Cerebellar cortex (tissue), 1 donor: ENCODE measurements at regions not wholly inside any gene's neighbourhood (a gene's known extent, or its start where the extent isn't known, plus 50 kb on each side); places are given as distances from the start of the nearest gene placed in this dataset.
"Not testable (repeated sequence)": the region's sequence is repeated elsewhere in the genome, so short reads cannot be mapped to it uniquely, and the experiment has no call there.

Source experiments
- DNase-seq: peaks from one replicate; pipeline ENCODE4 v3.0.0-alpha.2; 2015; ENCODE audit warnings: low spot score

DNA sequence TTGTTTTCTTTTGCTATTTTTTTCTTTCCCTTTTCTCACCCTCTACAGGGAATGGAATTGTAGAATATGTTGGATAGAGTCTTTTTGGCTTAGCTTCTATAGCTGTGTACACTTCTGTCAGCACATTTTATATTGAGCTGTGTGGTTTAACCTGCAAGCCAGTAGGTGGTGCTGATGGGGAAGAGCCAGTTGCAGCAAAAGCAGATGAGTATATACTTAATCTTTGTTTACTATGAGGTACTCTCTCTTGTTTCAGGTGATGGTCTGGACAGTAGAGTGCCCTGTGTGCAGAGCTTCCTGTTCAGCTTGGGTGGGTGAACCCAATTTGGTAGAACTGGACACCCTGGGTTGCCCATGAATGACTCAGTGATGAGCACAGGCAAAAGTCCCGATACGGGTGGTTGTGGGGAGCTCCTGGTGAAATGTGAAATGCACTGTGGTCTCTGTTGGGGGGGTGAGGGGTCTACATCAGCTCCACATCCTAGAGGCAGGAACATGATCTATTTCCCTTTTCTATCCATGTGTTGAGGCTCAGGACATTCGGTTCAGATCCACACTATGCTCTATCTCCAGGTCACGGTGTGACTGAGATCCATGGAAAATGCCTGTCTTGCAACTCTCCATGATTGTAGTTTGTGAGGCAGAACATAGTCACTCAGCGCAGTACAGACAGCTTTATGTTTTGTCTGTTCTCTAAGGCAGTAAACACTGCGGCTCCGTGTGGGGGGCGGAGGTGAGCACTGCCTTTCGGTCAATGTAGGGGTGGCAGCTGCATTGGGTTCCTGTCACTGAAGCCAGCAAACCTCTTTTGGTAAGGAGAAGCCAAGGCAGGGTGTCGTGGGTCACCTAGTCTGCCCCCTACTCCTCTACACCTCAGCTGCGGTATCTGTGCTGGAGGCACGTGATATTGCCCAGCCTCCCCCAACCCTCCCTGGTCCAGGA, 353.2 kb downstream of the PRR16 start:
- DNase-seq: no peak

DNA sequence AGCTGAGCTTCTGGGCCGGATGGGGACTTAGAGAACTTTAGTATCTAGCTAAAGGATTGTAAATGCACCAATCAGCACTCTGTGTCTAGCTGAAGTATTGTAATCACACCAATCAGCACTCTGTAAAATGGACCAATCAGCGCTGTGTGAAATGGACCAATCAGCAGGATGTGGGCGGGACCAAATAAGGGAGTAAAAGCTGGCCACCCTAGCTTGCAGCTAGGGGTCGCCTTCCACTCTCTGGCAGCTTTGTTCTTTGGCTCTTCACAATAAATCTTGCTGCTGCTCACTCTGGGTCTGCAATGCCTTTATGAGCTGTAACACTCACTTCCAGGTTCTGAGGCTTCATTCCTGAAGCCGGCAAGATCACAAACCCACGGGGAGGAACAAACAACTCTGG, 354.0 kb downstream of the PRR16 start:
- no peak for DNase-seq

DNA sequence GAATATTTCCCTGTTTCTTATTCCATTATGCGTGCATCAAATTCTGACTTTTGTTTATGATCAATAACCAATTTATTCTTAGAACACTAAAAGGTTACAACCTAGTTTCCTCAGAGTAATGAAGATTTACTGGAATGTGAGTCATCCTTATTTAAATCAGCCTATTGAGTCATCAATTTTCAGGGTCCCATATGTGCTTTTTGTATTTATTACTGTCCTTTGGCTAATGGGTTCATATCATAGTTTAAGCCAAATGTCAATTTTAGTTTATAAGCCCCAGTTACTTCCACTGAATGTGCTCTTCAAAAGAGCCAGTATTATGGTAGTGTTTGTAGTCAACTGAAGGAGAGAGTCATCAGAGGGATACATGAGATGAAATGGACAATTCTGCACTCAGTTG, 359.2 kb downstream of the PRR16 start:
- no peak for DNase-seq

DNA sequence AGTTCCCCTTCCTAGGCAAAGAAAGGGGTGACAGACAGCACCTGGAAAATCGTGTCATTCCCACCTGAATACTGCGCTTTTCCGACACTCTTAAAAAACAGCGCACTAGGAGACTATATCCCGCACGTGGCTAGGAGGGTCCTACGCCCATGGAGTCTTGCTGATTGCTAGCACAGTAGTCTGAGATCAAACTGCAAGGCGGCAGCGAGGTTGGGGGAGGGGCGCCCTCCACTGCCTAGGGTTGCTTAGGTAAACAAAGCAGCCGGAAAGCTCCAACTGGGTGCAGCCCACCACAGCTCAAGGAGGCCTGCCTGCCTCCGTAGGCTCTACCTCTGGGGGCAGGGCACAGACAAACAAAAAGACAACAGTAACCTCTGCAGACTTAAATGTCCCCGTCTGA, 367.5 kb downstream of the PRR16 start:
- DNase-seq: not testable (repeated sequence)

DNA sequence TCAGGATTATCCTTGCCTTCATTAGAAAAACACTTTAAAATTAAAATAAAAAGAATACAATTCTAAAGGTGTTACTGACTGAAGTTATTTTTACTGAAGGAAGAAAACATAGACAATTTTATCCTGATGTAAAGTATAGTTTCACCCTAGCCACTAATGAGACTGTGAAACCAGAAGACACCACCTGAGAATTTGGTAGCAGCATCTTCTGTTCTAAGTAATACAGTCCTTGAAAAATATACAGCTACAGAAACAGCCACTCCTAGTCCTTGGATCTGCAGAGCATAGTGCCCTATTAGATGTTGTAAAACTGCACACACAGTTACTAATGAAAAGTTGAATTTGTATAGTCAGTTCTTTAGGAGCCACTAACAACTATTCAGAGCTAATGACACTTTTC, 377.7 kb downstream of the PRR16 start:
- no peak for DNase-seq

DNA sequence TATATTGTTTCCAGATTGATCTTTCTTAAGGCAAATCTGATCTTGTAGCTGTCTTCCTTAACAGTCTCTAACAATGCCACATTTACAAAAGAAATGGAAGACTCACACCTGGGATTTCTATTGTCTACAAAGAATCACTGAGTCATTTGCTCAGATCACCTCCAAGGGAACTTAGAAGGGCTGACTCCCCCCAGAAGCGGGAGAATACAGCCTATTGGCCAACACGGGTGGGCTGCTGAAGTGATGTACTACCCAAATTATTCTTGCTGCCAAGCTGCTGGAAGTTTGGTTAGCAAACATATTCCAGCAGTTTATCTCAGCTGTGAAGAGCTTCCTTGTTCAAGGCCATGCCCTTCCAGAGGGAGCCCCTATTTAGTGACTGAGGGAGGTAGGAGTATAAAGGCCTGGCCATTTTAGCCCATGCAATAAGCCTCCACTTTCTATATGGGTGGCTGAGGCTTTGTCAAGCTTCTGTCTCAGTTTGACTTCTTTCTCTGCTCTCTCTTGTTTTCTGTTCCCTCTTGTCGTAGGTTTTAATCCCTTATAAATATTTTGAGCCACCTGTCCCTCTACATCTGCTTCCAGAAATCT, 379.4 kb downstream of the PRR16 start:
- DNase-seq: no peak

DNA sequence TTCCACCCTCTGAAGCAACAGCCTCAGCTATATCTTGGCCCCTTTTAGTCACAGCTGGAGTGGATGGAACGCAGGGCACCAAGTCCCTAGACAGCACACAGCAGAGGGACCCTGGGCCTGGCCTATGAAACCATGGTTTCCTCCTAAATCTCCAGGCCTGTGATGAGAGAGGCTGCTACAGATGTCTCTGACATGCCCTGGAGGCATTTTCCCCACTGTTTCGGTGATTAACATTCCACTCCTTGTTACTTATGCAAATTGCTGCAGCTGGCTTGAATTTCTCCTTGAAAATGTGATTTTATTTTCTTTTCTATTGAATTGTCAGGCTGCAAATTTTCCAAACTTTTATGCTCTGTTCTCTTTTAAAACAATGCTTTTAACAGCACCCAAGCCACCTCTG, 384.8 kb downstream of the PRR16 start:
- no peak for DNase-seq

DNA sequence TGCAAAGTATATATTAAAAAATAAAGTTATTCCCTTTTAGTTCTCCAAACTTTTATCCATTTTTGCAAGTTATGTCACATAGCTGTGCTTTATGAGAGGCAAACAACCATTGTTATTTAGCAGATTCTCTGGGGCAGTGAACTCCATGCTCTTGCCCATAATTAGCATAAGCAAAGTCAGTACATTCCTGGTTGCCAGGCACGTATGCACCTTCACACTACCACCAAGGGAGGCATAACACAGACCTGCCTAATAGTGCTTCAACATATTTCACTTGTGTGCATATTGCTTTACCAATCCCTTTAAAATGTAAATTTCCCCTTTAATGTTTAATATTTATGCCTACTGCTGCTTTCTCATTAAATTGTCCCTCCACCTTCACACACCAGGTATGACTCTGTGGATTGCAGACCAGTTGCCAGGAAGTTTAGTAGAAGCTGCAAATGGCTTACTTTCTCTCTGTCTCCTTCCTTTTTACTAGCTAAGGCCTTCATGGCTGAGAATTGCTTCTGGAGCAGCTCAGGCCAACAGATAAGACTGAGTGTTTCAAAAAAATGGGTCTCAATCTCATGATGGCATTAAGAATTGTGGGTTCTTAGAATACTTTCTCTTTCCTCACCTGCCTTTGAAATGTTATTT, 388.2 kb downstream of the PRR16 start:
- no peak for DNase-seq

DNA sequence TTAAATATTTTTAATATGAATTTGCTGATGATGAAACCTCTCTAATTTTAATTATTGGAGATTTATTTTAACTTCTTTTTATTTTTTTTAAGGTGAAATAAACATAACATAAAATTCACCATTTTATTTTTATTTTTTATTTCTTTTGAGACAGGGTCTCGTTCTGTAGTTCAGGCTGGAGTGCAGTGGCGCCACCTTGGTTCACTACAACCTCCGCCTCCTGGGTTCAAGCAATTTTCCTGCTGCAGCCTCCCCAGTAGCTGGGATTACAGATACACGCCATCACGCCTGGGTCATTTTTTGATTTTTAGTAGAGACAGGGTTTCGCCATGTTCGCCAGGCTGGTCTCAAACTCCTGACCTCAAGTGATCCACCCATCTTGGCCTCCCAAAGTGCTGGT, 402.9 kb downstream of the PRR16 start:
- no peak for DNase-seq

DNA sequence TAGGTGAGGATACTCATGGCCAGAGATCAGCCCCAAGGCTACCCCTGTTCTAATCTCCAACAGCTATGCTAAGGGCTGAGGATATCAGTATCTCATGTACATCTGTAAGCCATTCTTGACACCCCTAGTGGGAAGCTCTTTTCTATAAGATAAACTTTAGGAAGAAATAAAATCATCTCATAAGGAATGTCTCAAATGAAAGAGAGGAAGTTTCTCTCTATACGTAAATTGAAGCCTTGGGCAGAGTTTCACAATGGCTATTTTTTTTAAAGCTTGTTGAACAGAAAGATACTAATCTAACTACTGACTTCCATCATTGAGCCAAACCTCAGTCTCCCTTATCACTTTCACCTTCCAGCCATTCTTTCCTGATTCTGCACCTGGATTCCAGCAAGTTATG, 405.7 kb downstream of the PRR16 start:
- DNase-seq: no peak

DNA sequence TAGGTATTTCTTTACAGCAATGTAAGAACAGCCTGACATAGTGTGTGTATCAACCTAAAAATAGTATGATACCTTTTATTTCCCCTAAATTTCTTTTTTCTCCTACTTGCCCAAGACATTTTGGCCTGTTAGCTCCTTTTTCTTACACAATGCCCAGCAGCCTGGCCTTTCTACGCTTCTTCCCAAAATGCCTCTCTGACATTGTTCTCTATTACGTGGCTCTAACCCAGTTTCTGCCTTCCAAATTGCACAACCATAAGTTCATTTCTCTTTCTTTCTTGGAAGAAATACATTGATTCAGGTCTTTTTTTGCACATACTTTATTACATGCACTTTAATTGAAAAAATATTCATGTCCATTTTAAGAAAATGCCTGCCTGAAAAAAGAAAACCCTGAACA, 408.2 kb downstream of the PRR16 start:
- DNase-seq: no peak

DNA sequence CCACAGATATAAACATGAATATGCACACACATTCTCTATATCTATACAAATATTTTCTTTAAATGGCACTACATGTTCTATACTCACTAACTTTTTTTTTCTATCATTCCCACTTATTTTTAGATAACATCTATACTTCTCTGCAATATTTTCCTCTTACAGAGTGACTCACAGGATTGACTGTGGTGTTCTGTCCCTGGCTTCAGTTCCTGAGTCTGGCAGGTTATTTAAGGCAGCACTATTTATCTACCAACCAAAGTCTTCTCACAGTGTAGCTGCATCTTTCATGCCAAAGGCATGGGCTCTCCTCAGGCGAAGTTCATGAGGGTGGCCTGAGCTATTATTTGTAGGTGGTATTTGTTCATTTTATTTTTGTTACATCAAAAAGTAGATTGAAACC, 409.0 kb downstream of the PRR16 start:
- DNase-seq: no peak

DNA sequence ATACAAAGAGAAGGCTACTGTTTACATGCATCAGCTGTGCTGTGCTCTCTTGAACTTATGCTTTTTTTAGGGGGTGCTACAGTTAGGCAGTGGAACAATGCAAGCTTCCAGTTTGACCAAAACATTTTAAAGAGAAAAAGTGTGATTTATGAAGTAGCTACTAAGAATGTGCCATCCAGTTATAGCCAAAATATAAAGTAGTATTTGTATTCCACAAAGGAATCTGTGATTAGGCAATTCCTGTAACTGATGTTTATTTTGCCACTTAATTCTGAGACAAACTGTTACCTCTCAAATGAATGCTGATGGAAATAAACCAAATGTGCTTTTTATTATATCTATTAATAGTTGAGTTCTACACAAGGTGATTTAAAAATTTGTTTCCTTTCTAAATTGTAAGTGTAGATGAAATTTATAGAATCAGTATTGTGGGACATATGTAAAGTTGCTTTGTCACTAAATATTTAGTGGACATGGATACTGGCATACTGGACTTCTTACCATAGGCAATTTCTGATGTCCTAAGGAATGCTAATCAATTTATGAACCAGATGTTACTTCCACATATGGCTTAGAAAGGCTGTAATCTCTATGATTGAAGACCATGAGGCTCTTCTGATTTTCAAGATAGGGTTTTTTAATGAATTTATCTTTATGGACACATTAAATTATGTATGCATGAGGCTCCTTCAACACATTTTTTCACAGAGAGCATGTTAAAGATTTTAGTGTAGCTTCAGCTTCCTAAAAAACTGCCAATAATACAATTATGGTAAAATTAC, 410.2 kb downstream of the PRR16 start:
- no peak for DNase-seq

DNA sequence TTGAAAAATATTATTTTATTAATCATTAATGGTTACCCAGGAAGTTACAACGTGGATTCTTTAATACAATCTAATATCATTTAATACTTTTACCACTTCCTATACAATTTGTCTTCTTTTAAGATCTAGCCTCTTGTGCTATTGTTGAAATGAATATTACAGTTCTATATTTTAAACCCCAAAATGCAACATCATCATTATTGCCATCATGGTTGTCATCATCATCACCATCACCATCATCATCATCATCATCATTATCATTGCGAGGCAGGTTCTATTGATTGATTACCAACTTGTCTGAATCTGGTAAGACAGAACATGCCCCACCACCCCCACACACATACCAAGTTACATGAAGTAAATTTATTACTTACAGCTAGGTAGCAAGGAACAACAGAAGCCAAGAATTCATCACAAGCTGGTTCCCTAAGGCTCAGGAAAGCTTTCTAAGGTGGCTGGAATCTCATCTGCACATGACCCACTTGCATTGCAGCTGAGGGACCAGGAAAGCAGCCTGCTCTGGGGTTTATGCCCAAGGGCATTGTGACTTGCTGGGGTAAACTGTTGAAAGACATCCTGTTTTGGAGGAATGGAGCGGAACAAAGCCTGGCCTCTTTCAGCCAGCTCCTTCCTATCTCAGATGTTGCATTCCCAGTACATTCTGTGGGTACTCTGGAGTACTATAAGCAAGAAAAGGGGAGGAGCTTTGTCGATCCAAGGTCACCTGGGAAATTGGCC, 418.1 kb downstream of the PRR16 start:
- no peak for DNase-seq

DNA sequence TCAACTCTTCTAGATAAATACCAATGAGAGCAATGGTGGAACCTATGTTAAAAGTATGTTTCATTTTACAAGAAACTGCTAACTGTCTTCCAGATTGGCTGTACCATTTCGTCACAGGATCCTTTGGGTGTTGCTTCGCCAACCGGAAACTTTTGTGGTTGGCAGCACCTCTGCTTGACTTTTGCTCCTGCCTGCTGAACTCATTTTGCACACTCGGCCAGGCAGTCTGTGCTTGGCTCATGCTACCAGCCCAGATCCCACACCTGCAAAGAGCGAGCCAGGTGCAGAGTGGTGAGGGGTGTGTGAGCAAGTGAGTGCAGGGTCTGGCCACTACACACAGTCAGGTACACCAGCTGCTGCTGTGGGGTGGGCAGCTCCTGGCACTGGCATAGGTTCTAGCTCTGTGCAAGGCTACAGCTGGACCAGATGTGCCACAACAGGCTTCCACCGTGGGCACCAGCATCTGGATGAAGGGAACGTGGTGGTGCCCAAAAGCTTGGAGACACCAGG, 422.3 kb downstream of the PRR16 start:
- DNase-seq: no peak

DNA sequence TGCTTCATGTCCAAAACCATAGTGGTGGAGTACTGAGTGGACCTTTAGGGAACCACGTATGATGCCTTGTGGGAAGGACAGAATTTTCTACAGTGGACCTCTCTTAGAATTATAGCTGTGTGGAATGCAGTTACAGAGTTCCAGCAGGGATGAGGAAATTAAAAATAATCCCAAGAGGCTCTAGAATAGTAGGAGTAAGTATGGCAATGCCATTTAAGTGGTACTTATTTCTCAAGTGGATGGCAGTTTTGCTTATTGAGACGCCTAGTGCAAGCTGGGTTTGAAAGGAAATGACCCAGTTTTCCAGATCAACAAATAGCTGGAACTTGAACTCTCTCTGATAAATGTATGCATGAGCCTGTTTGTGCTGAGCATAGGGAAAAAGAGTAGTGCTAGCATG, 431.6 kb downstream of the PRR16 start:
- no peak for DNase-seq

DNA sequence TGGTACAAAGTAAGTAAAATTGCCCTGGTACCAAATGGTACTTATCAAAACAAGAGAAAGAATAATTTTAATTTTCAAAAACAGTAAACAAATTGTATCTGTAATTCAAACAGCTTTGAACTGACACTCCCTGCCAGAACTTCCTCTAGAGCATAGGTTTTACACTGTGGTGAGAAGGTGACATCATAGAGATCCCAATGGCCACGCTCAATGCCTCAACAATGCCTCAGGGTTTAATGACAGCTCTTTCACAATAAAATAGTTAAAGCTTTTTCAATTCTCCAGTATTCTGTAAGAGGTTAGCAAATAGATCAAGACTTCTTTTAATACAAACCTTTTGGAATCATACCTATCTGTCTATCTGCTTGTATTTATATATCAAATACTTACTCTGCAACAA, 437.1 kb downstream of the PRR16 start:
- no peak for DNase-seq

DNA sequence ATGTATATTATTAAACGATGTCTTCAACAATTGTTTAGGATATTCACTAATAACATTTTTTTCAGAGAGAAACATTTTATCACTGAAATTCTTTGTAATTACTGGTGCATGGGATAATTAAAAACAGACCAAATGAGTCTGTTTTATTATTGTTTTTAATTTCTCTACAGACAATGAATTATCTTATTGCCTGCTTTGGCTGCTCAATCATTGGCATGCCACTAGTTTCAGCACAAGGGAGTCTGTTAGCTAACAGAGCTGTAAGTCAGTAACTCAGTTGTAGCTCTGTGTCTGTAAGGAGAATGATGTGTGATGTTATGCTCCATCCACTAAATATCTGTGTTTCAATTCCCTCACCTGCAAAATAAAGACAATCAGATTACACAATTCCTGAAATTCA, 443.9 kb downstream of the PRR16 start:
- DNase-seq: no peak

DNA sequence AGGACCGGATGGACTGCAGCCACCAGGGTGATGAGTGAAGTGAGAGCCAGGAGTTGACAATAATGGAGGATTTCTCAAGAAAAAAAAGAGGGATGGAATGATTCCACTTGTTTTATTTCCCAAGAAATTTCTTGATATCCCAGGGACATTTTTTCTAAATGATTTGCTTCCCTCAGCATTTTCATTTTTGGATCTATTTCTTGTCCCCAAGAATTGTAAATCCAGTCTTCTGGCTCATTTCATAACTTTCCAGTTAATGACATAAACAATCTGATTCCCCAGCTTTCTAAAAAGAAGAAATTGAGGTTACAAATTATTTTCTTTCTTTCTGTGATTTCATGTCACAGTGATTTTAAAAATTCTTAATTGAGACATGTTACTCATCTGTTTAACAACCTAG, 446.5 kb downstream of the PRR16 start:
- DNase-seq: no peak

DNA sequence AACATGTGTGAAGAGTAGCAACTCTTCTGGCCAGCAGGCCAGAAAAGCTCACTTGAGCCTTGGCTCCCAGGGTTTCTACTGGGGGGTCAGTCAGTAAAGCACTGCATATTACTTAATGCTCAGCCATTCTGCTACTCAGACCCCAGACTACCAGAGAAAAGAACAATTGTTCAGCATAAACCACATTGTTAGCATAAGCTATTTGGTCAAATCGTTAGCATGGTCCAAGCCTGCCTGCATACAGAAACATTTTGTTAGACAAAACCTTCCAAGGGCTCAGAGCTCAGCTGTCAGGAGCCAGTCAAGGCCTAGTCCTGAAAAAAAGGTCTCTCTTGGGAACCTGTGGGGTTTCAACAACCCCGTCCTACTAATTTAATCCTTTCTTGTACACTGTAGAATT, 449.3 kb downstream of the PRR16 start:
- no peak for DNase-seq

DNA sequence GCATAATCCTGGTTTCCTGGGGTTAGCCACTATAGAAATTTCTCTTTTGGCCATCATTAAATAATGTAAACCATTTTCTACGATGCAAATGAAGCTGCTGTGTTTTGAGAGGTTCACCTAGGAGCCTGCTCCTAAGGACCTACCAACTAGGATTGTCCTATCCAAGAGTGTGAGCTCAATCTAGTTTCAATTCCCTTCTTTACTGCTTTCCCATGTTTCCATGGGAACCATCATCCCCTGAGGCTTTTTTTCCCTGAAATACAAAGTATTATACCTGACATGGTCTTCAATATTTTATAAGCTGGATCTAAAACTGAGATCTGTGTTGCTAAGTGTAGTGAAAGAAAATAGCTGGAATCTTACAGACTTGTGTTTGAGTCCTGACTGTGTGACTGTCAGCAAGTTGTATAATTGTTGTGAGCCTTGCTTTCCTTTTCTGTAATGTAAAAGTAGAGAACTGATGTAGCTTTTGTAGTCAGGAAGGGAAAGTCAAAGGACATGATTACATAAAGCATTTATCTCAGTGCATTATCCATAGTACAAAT, 453.2 kb downstream of the PRR16 start:
- no peak for DNase-seq
